Esophagus muscularis mucosa (tissue), 4 donors: ENCODE measurements at regions not wholly inside any gene's neighbourhood (a gene's known extent, or its start where the extent isn't known, plus 50 kb on each side); places are given as distances from the start of the nearest gene placed in this dataset.

Source experiments
- DNase-seq: peaks from one replicate; pipeline ENCODE4 v3.0.0-alpha.2; 2017; ENCODE audit errors: extremely low spot score
- H3K27ac ChIP-seq, 4 donors: fragments of 200-600 bp; sonication (generic); replicated peaks in 1 of 4; 1 replicate in 3 of 4; 2 replicates in 1 of 4; pipeline ENCODE4 v1.5.1; 2016 to 2019; ENCODE audit warnings: mild to moderate bottlenecking in 1 of 4
- H3K27me3 ChIP-seq, 4 donors: fragments of 200-600 bp; sonication (generic); one replicate each; pipeline versions ENCODE4 v1.5.1 to v1.6.0; 2016 to 2019
- H3K36me3 ChIP-seq, 4 donors: fragments of 200-600 bp; sonication (generic); one replicate each; pipeline ENCODE4 v1.5.1; 2016 to 2019
- H3K4me1 ChIP-seq, 4 donors: fragments of 200-600 bp; sonication (generic); one replicate each; pipeline ENCODE4 v1.5.1; 2016 to 2019
- H3K4me3 ChIP-seq, 4 donors: fragments of 200-600 bp; sonication (generic); 1 replicate in 2 of 4; 2 replicates in 2 of 4; pipeline ENCODE4 v1.5.1; 2016 to 2019; ENCODE audit warnings: mild to moderate bottlenecking in 4 of 4, moderate library complexity in 1 of 4
- H3K9me3 ChIP-seq, 4 donors: fragments of 200-600 bp; sonication (generic); 1 replicate in 3 of 4; 2 replicates in 1 of 4; pipeline ENCODE4 v1.5.1; 2016 to 2019
- CTCF ChIP-seq, 3 experiments: fragments of 200-600 bp in 2 of 3; fragments of 450-650 bp in 1 of 3; sonication (generic) in 2 of 3; IDR thresholded peaks; one replicate each; pipeline ENCODE4 v1.5.1; 2017 to 2019; ENCODE audit warnings: antibody characterized with exemption in 3 of 3, mild to moderate bottlenecking in 2 of 3, moderate library complexity in 1 of 3
- EP300 ChIP-seq: sonication (generic); formaldehyde crosslinking; IDR thresholded peaks from one replicate; pipeline ENCODE4 v1.6.1; 2017; ENCODE audit warnings: antibody characterized with exemption
- POLR2A ChIP-seq: fragments of 450-650 bp; IDR thresholded peaks from one replicate; pipeline ENCODE4 v1.6.1; 2017; ENCODE audit warnings: antibody characterized with exemption, moderate library complexity, mild to moderate bottlenecking, low read depth
- POLR2AphosphoS5 ChIP-seq, 2 donors: sonication (generic); formaldehyde crosslinking; IDR thresholded peaks; one replicate each; pipeline ENCODE4 v1.6.1; 2017; ENCODE audit warnings: antibody characterized with exemption in 2 of 2
- WGBS: methylation state at CpG from one replicate; pipeline ENCODE4 v1.1.5; 2018; 5-methylcytosine and 5-hydroxymethylcytosine counted together
- intact Hi-C: fragments of 100-400 bp; cut with DNase I; formaldehyde crosslinking; loops from one replicate; pipeline ENCODE4 v1.15.1; 2023

GRCh38 chr20:59441860-59442810 is 141.7 kb downstream of the EDN3 start:
- DNase-seq: no peak
- Histone ChIP-seq H3K4me1 (no peaks in the 10 kb centered on the region), H3K4me3 (no peak overlapping the region), H3K9me3 (no peaks in the 10 kb centered on the region), H3K27ac (no peak overlapping the region), H3K36me3 (no peaks in the 10 kb centered on the region), H3K27me3 (peaks cover 0 to 73% (median 0%) of the 10 kb centered on the region in 4 donors)
- WGBS: 68% methylated on average over 9 of the region's 12 CpGs
- intact Hi-C loops: no loop called here
- TF ChIP-seq POLR2AphosphoS5 (IDR thresholded peaks at IDR 0.05): no peak
- no peak for TF ChIP-seq EP300
- no peak for TF ChIP-seq CTCF (IDR thresholded peaks at IDR 0.05)
- TF ChIP-seq POLR2A: no peak

GRCh38 chr20:59443550-59443949 is 143.1 kb downstream of the EDN3 start:
- Histone ChIP-seq H3K36me3 (no peaks in the 10 kb centered on the region), H3K27me3 (peaks cover 0 to 83% (median 0%) of the 10 kb centered on the region in 4 donors), H3K27ac (no peak overlapping the region), H3K4me3 (no peak overlapping the region), H3K4me1 (no peaks in the 10 kb centered on the region), H3K9me3 (no peaks in the 10 kb centered on the region)
- intact Hi-C loops: no loop called here
- DNase-seq: no peak
- TF ChIP-seq EP300 (no peak), POLR2A (no peak), POLR2AphosphoS5 (IDR thresholded peaks at IDR 0.05) (no peak), CTCF (IDR thresholded peaks at IDR 0.05) (no peak)
- WGBS: 83% methylated on average over 1 of the region's 1 CpG

GRCh38 chr20:59446376-59446775 is 146.0 kb downstream of the EDN3 start:
- intact Hi-C loops: no loop called here
- no peak for DNase-seq
- WGBS: 73% methylated on average over 4 of the region's 4 CpGs
- H3K27ac ChIP-seq: no peak overlapping the region
- H3K4me1 ChIP-seq: no peaks in the 10 kb centered on the region
- H3K27me3 ChIP-seq: peaks cover 0 to 85% (median 0%) of the 10 kb centered on the region in 4 donors
- no peak overlapping the region for H3K4me3 ChIP-seq
- H3K9me3 ChIP-seq: no peaks in the 10 kb centered on the region
- TF ChIP-seq POLR2A (no peak), CTCF (IDR thresholded peaks at IDR 0.05) (no peak), POLR2AphosphoS5 (IDR thresholded peaks at IDR 0.05) (no peak), EP300 (no peak)
- no peaks in the 10 kb centered on the region for H3K36me3 ChIP-seq

GRCh38 chr20:59448196-59448595 is 147.8 kb downstream of the EDN3 start:
- Histone ChIP-seq H3K36me3 (no peaks in the 10 kb centered on the region), H3K27me3 (peaks cover 0 to 68% (median 0%) of the 10 kb centered on the region in 4 donors)
- no peak for DNase-seq

More at GRCh38 chr20:59448196-59448595, 147.8 kb downstream of the EDN3 start:
- TF ChIP-seq POLR2A: no peak
- no peak for TF ChIP-seq POLR2AphosphoS5 (IDR thresholded peaks at IDR 0.05)
- TF ChIP-seq CTCF (IDR thresholded peaks at IDR 0.05): no peak
- TF ChIP-seq EP300: no peak
- Histone ChIP-seq H3K27ac (no peak overlapping the region), H3K4me1 (peaks cover 0 to 4% (median 0%) of the 10 kb centered on the region in 4 donors), H3K9me3 (no peaks in the 10 kb centered on the region), H3K4me3 (no peak overlapping the region)
- intact Hi-C loops: no loop called here
- 61% methylated on average over 4 of the region's 4 CpGs for WGBS
